ENCODE measurements at regions not wholly inside any gene's neighbourhood (a gene's known extent, or its start where the extent isn't known, plus 50 kb on each side); places are given as distances from the start of the nearest gene placed in this dataset.

DNA sequence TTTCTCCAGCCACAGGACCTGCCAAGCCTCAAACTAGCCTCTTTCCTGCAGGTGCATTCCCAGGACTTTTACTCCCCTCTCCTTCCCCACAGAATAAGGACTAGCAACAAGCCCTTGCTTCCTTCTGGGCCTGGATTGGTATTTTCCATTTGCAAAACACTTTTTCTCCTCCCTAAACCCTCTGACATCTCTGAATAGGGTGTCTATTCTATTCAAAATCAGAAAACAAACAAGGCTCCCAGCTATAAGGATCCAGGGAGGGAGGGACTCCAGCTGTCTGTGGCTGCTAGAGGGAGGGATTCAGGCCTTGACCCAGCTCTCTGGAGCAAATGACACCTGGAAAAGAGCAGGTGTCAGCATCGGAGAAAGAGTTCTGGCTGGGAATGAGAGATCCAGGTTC is 168.5 kb upstream of the BDNF start:
- TF ChIP-seq, protein P1, sequence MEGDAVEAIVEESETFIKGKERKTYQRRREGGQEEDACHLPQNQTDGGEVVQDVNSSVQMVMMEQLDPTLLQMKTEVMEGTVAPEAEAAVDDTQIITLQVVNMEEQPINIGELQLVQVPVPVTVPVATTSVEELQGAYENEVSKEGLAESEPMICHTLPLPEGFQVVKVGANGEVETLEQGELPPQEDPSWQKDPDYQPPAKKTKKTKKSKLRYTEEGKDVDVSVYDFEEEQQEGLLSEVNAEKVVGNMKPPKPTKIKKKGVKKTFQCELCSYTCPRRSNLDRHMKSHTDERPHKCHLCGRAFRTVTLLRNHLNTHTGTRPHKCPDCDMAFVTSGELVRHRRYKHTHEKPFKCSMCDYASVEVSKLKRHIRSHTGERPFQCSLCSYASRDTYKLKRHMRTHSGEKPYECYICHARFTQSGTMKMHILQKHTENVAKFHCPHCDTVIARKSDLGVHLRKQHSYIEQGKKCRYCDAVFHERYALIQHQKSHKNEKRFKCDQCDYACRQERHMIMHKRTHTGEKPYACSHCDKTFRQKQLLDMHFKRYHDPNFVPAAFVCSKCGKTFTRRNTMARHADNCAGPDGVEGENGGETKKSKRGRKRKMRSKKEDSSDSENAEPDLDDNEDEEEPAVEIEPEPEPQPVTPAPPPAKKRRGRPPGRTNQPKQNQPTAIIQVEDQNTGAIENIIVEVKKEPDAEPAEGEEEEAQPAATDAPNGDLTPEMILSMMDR (IDR thresholded peaks at IDR 0.05; ENCODE audit: low read length), result no peak
- no peak for TF ChIP-seq EZH2phosphoT487 (IDR thresholded peaks at IDR 0.05; ENCODE audit: low read length)

Data from MM.1S (cell line).